VCaP (cell line): ENCODE measurements at regions not wholly inside any gene's neighbourhood (a gene's known extent, or its start where the extent isn't known, plus 50 kb on each side); places are given as distances from the start of the nearest gene placed in this dataset.

Experiments used
- H3K27ac ChIP-seq: fragments of 450-650 bp; 2 replicates; pipeline ENCODE4 v1.5.1; 2017
- TF ChIP-seq, protein P1 (sequence below): fragments of 450-650 bp; conservative IDR thresholded peaks from 2 replicates; pipeline ENCODE4 v1.5.1; 2017; ENCODE audit warnings: mild to moderate bottlenecking, moderate library complexity

DNA sequence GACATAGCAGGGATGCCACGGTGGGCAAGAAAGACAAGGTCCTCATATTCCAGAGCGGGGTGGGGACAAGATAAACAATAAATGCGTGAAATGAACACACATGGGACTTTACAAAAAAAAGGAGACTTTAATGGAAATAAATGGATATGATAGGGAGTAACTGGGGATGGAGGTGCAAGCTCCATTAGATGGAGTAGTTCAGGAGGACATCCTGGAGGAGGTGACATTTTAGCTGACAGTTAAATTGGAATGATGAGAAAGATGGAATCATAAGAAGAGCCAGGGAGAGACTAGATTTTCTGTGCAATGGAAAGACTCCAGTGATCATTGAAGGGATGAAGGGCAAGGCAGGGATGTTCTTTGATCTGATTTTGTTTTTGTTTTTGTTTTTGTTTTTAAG is 83.6 kb upstream of the MYL10 start:
- TF ChIP-seq, protein P1, sequence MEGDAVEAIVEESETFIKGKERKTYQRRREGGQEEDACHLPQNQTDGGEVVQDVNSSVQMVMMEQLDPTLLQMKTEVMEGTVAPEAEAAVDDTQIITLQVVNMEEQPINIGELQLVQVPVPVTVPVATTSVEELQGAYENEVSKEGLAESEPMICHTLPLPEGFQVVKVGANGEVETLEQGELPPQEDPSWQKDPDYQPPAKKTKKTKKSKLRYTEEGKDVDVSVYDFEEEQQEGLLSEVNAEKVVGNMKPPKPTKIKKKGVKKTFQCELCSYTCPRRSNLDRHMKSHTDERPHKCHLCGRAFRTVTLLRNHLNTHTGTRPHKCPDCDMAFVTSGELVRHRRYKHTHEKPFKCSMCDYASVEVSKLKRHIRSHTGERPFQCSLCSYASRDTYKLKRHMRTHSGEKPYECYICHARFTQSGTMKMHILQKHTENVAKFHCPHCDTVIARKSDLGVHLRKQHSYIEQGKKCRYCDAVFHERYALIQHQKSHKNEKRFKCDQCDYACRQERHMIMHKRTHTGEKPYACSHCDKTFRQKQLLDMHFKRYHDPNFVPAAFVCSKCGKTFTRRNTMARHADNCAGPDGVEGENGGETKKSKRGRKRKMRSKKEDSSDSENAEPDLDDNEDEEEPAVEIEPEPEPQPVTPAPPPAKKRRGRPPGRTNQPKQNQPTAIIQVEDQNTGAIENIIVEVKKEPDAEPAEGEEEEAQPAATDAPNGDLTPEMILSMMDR: no peak
- no peak overlapping the region for H3K27ac ChIP-seq

DNA sequence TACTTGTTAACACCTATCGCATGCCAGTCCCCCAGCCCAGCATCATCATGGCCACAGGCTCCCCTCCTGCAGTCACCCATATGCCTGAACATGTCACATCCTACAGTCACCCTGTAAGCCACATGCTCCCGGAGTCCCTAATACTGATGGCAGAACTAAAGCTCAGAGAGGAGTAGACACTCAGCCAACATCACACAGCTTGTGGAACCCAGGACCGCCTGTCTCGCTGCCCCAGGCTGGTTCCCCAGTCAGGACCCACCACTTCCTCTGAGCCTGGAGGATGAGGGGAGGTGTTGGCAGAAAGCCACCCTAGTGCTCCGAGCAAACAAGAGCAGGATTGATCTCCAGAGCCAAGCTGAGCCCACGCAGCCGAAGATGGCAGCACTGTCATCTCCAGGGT is 85.0 kb upstream of the MYL10 start:
- TF ChIP-seq, protein P1: no peak

DNA sequence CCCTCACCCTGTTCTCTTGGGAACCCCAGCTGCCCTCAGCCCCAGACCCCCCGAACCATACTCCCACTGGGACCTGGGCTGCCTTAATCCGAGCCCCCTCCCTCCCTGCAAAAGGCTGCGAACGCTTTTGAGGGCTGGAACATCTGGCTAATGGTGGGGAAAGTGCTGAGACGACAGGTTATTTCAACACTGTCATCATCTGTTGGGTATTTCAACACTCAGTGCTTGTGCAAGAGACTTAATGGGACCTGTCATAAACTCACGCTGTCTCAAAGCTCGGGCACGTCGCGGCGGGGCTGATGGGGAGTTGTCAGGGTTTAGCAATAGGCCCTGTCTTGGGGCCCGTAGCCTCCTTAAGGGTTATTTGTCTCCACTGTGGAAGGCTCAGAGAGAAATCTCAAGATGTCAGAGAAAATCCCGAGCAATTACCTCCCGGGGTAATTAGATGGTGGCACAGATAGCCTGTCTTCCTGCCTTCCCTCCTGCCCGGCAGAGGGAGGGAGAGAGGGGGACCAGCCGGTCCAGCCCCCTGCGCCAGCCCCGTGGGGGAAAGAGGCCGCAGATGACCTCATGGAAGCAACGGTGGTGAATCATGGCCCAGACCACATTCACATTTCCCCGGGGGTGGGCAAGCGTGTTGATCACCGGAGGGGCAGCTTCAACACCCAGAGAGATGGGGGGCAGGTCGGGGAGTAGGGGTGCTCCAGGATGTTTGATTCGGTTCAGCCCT is 88.7 kb upstream of the MYL10 start:
- H3K27ac ChIP-seq: no peak overlapping the region
- TF ChIP-seq, protein P1: no peak

More for the DNA sequence above, 85.0 kb upstream of the MYL10 start:
- H3K27ac ChIP-seq: no peak overlapping the region

DNA sequence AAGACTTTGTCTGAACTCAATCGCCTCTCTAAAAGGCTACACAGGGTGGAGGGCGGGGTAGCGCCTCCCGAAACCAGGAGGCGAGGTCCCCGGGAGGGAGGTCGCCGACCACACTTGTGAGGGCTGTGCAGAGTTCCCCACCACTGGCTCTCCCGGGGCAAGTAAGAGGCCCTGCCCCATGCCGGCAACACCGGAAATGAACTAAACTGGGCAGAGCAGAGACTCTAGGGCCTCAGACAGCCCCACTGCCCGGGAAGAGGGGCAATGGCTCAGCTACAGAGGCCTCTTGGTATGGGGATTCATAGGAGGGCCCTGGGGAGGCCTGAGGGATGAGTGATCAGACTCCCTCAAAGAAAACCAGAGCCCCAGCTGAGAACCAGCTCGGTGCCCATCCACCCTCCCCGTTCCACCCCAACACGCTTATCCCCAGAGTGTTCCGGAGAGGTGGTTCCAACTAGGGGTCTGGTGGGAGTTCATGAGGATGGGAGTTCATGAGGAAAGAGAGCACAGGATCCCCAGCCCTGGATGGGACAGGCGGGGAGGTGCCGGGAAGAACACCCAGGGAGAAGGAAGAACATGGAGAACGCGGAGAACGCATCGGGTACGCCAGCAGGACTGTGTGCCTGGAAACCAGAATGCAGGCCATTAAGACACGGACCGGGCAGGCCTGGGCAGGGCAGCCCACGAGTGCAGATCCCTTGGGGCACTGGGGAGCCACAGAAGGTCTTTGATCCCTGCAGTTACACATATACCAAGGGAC is 89.4 kb upstream of the MYL10 start:
- TF ChIP-seq, protein P1: no peak
- H3K27ac ChIP-seq: no peak overlapping the region

DNA sequence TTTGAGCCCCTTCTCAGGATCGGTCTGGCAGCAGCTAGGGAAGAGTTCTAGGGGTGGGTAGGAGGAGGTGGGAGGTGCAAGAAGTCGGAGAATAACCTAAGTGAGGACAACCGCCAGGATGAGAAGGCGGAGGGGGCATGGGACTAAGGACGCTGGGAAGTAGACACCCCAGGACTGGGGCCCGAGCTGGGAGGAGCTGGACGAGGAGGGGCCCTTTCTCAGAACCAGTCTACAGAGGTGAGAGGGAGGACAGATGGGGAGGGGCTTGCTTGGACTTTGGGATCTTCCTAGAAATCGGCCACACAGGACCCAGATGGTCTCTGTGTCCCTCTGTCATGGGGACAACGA is 90.0 kb upstream of the MYL10 start:
- TF ChIP-seq, protein P1: no peak

DNA sequence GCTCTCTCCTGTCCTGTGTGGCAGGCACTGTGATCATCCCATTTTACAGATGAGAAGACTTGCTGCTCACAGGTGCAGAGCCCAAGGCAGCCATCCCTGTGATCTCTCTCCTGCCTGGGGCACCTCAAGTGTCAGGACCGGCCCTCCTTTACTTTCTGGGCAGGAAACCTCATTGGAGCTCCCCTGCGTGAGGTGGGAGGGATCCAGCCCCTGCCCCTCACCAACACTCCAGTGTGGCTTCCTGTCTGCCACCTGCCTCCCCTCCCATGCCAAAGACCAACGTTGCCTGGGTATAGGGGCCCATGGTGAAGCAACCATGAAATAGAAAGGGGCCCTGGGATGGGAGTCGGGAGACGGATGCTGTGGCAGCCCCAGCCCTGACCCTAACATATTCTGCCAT is 91.2 kb upstream of the MYL10 start:
- no peak overlapping the region for H3K27ac ChIP-seq
- TF ChIP-seq, protein P1: no peak

More for the DNA sequence above, 90.0 kb upstream of the MYL10 start:
- no peak overlapping the region for H3K27ac ChIP-seq

DNA sequence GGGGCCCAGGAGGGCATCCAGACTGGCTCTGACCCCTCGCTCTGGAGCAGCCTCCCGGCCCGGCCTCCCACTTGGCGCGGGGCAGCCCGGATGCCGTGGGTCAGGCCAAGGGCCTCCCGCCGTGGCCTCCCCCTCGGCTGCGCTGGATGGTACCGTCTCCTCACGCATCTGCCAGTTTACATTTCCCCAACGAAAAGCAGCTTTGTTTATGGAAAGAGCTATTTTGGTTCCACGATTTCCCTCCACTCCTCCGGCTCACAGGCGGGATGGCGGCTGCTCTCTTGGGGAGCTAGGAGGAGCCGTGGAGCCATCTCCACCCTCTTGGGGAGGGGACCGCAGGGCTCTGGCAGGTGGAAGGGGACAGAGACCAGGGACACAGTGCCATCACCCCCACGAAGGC is 93.2 kb upstream of the MYL10 start:
- TF ChIP-seq, protein P1: no peak
- H3K27ac ChIP-seq: no peak overlapping the region
